ENCODE measurements at regions not wholly inside any gene's neighbourhood (a gene's known extent, or its start where the extent isn't known, plus 50 kb on each side); places are given as distances from the start of the nearest gene placed in this dataset.
"Not testable (repeated sequence)": the region's sequence is repeated elsewhere in the genome, so short reads cannot be mapped to it uniquely, and the experiment has no call there.

DNA sequence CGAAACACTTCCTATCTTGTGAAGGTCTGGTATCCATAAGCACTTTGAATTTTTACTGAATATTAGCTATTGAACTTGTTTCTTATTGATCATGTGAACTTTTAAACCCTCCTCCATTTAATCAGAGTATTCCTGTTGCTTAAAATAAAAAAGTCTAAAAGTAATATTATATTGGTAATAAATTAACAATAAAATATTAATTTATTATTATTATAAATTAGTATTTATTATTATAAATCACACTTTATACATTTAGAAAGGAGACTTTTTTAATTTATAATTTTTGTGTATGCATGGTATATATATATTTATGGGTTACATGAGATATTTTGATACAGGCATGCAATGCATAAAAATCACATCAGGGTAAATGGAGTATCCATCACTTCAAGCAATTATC is 295.4 kb upstream of the NETO1 start:
- DNase-seq = no peak

DNA sequence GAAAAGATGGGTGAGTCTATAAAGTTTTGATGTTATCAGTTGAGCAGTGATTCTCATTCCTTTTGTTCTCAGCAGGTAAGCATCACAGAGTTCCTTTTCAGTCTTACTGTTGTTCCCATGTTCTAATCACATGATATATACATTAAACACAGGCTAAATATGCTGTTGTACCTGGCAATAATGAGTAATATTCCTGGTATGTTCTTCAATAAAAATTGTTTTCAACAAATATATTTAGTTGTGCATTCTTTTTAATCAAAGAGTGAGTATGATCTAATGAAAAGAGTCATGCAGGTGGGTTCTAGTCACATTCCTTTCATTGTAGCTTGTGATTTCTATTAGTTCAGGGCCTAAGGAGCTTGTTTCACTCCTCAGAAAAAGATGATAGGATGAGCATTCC is 288.3 kb upstream of the NETO1 start:
- DNase-seq = no peak

DNA sequence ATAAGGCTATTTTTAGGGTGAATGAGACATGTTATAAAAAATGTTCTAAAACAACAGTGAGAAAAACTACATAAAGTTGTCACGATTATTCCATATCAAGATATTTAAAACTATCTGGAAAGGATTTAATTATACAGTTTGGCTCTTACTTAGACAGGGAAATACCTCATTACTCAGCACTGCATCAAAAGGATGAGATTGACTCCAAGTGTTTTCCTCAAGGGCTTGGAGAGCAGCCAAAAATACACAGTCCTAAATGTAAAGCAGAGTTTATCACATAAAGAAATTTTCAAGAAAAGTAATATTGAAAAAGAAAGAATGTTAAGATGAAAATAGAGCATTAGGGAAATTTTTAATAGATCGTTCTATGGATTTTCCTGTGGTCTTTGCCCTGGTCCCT is 285.5 kb upstream of the NETO1 start:
- DNase-seq = no peak

GRCh38 chr18:73151086-73151485 is 283.3 kb upstream of the NETO1 start:
- DNase-seq = no peak

DNA sequence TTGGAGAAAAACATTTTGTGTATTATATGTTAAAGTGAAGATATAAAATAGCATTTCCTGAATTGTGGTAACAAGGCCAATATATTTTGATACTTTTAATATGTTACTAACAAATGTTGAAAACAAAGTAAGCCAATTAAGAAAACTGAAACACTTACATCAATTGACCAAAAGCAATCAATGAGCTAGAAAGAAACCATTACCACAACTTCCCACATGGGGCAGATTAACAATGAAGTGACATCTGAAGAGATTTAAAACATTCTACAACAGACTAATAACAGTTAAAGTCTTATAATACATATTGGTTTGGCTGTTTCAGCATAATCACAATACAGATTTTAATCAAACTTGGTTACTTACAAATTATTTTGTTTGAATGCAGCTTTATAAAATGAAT is 282.4 kb upstream of the NETO1 start:
- DNase-seq = no peak

DNA sequence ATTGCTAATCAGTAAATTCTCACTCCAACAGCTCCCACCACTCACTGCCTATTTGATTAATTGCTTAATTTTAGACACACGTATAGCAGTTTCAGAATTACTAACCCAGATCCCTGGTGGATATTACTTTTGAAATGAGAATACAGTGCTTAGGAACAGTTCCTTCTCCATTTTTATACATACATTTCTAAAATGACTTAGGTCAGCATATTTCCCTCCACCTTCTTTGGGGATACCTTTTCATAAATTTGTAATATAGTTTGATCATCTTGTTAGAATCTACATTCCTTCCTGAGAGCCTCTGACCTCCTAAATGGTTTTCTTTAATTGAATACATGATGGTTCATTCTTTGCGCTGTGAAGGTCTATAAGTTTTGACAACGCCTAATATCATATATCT is 279.8 kb upstream of the NETO1 start:
- no peak for DNase-seq

- DNase-seq = no peak
These were observed 276.2 kb upstream of the NETO1 start for GRCh38 chr18:73144030-73144429.

DNA sequence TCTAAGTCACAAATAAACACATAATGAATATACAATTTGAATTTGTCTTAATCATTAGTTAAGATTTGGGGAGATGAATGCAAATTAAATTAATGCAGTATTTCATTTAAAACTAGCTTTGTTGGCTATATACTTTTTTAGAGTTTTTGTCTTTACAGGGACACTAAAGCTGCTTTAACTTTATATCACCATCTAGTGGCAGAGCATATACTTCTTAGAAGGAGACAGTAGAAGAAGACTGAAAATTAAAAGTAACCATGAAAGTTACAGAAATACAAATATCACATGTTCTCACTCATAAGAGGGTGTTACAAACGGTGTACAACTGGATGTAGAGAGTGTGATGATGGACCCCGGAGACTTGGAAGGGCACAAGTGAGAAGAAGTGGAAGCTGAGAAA is 268.3 kb upstream of the NETO1 start:
- no peak for DNase-seq

GRCh38 chr18:73124175-73124574 is 256.4 kb upstream of the NETO1 start:
- no peak for DNase-seq

GRCh38 chr18:73121207-73121606 is 253.4 kb upstream of the NETO1 start:
- DNase-seq = no peak

GRCh38 chr18:73120626-73121025 is 252.8 kb upstream of the NETO1 start:
- no peak for DNase-seq

DNA sequence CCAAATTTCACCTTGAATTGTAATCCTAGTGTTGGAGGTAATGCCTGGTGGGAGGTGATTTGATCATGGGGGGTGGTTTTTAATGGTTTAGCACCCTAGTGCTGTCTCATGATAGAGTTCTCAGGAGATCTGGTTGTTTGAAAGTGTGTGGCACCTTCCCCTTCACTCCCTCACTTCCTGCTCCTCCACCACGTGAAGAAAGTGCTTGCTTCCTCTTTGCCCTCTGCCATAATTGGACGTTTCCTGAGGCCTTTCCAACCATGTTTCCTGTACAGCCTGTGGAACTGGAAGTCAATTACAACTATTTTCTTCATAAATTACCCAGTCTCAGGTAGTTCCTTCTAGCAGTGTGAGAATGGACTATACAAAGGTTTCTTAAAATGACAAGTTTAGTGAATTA is 251.8 kb upstream of the NETO1 start:
- DNase-seq = no peak

GRCh38 chr18:73118121-73118816 is 250.5 kb upstream of the NETO1 start:
- no peak for DNase-seq

DNA sequence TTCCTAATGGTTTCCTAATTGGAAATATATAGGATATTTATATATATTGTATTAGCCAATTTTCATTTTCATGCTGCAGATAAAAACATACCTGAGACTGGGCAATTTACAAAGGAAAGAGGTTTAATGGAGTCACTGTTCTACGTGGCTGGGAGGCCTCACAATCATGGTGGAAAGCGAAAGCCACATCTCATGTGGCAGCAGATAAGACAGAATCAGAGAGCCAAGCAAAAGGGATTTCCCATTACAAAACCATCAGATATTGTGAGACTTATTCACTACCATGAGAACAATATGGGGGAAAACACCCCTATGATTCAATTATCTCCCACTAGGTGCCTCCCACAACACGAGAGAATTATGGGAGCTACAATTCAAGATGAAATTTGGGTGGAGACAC is 242.5 kb upstream of the NETO1 start:
- no peak for DNase-seq

- DNase-seq = no peak
These were observed 234.2 kb upstream of the NETO1 start for GRCh38 chr18:73101977-73102376.

DNA sequence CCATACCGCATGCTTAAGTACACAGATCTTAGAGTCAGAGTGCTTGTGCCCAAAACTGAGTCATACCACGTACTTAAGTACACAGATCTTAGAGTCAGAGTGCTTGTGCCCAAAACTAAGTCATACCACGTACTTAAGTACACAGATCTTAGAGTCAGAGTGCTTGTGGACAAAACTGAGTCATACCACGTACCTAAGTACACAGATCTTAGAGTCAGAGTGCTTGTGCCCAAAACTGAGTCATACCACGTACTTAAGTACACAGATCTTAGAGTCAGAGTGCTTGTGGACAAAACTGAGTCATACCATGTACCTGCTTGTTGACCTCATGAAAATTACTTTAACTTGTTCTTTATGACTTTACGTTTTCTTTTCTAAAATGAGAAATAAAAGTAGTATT is 233.7 kb upstream of the NETO1 start:
- not testable (repeated sequence) for DNase-seq

GRCh38 chr18:73099759-73100158 is 232.0 kb upstream of the NETO1 start:
- DNase-seq = no peak

- no peak for DNase-seq
These were observed 226.0 kb upstream of the NETO1 start for GRCh38 chr18:73093687-73094250.

DNA sequence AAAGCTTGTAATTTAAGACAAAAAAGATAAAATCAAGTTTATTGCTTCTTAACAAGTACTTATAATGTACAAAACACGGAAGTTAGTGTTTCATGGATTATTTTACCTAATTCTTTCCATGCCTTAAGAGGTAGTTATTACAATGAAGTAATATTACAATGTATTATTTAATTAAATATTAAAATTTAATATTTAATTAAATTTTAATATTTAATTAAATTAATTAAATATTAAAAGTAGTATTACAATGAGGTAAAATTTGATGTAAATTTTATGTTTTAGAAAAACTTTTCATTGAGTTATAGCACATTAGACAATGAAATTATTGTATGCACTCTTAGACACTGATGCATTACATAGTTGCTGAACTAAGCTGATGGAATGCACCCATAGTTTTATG is 220.7 kb upstream of the NETO1 start:
- DNase-seq = no peak

DNA sequence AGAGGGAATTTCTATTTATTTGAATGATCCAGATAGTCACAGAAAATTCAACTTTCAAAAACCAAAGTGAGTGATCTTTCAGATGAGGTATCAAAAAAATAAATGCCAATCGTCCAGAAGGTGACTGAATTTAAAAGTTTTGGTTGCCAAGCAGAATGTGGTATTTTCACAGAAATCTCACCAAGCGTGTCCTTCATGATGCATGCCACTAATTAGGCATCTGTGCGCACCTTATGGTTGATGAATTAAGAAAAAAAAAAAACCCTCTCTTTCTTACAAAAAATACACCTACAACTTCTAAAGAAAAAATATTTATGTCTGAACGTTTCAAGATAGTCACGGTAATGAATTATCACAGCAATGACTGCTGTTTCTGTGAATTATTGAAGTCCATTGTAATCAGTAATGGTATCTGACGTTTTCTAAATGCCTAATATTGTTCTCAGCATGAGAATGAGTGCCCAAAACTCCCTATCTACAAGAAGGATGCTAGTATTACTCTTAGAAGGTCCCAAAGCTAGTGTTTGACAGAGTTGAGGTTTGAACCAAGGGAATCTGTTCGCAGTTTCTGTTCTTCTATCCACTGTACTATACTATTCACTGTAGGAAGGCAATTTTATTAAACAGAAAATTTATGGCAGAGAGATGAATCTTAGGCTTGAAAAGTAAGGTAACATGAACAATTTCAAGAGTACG is 219.6 kb upstream of the NETO1 start:
- DNase-seq = no peak

- no peak for DNase-seq
These were observed 212.1 kb upstream of the NETO1 start for GRCh38 chr18:73079920-73080319.

DNA sequence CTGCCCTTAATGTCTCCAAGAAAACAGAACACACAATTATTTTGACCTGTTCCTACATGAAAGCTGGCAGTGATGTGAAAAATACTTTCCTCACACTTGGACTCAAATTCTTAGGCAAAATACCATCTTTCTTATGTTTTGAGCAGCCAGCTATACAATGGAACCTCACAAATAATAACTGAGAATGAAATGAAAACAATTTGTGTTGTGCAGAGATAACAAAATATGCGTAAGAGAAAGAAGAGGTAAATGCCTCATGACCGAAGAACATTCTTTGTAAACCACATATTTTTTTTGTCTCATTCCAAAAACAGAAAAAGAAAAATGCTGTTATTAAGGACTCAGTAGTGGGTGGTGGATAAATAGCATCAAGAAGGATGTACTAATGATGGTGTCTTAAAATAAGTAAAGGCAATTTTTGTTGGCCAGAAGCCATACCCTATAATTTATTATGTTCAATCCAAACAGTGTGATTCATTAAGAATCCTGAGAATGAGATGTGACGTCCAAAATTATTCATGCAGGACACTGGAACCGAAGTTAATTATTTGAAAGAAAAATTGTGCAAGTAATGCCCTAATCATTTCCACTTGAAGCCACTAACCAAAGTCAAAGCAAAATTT is 193.0 kb upstream of the NETO1 start:
- DNase-seq = no peak

GRCh38 chr18:73059280-73059679 is 191.5 kb upstream of the NETO1 start:
- no peak for DNase-seq

DNA sequence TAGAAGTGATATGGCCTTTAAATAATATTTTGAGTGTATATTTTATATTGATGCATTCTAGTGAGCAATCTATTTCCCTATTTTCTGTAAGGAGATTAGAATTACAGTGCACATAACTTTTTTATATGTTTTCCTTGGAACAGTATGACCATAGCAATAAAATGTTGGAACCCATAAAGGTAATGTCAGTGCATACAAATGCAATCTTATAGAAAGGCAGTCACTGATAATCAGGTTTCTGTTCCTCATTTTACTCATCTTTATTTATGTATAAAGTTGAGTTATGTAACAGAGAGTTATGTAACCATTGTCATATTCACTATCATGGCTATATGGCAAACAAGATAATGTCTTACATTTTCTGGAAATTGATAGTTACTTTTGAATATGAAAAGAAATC is 179.9 kb upstream of the NETO1 start:
- DNase-seq = no peak

Measured in CD4-positive, alpha-beta T cell treated with Interleukin-12 subunit alpha and Interleukin-12 subunit beta, for 1 hour (primary cell).